G401 (cell line): ENCODE measurements at regions not wholly inside any gene's neighbourhood (a gene's known extent, or its start where the extent isn't known, plus 50 kb on each side); places are given as distances from the start of the nearest gene placed in this dataset.
"Not testable (repeated sequence)": the region's sequence is repeated elsewhere in the genome, so short reads cannot be mapped to it uniquely, and the experiment has no call there.

Source experiments
- DNase-seq: peaks from one replicate; pipeline ENCODE4 v3.0.0-alpha.2; 2015; ENCODE audit warnings: low spot score
- in situ Hi-C: cut with HindIII; loops from 2 replicates; pipeline ENCODE4 v1.10.0; 2016; ENCODE audit warnings: low sequenced_read_pairs, mixed read lengths

- DNase-seq = no peak
- in situ Hi-C loops = no loop called here
These were observed 367.6 kb downstream of the TENT5A start for GRCh38 chr6:81384921-81385320.

- in situ Hi-C loops = no loop called here
- DNase-seq = no peak
These were observed 369.0 kb downstream of the TENT5A start for GRCh38 chr6:81383472-81383871.

GRCh38 chr6:81382852-81383251 lies 369.6 kb downstream of the TENT5A start:
- DNase-seq = no peak
- in situ Hi-C loops = no loop called here

- in situ Hi-C loops = no loop called here
- DNase-seq = no peak
These were observed 371.0 kb downstream of the TENT5A start for GRCh38 chr6:81381382-81381916.

GRCh38 chr6:81380718-81381338 lies 371.7 kb downstream of the TENT5A start:
- no peak for DNase-seq
- in situ Hi-C loops = no loop called here

GRCh38 chr6:81376745-81377144 lies 375.7 kb downstream of the TENT5A start:
- no peak for DNase-seq
- in situ Hi-C loops = no loop called here

GRCh38 chr6:81373414-81373813 lies 379.1 kb downstream of the TENT5A start:
- in situ Hi-C loops = no loop called here
- no peak for DNase-seq

GRCh38 chr6:81371930-81372329 lies 380.6 kb downstream of the TENT5A start:
- in situ Hi-C loops = no loop called here
- no peak for DNase-seq

GRCh38 chr6:81366972-81367371 lies 385.5 kb downstream of the TENT5A start:
- DNase-seq = no peak
- in situ Hi-C loops = no loop called here

GRCh38 chr6:81362246-81362645 lies 390.2 kb downstream of the TENT5A start:
- no peak for DNase-seq
- in situ Hi-C loops = no loop called here

- in situ Hi-C loops = no loop called here
- no peak for DNase-seq
These were observed 399.2 kb downstream of the TENT5A start for GRCh38 chr6:81353262-81353661.

- DNase-seq, in situ Hi-C loops: not testable (repeated sequence)
These were observed 408.5 kb downstream of the TENT5A start for GRCh38 chr6:81344026-81344425.

- in situ Hi-C loops = no loop called here
These were observed 411.5 kb downstream of the TENT5A start for GRCh38 chr6:81340946-81341345.

GRCh38 chr6:81331526-81331925 lies 421.0 kb downstream of the TENT5A start:
- no peak for DNase-seq
- in situ Hi-C loops = no loop called here

More at GRCh38 chr6:81340946-81341345, 411.5 kb downstream of the TENT5A start:
- DNase-seq = no peak

- DNase-seq = no peak
- in situ Hi-C loops = no loop called here
These were observed 423.8 kb downstream of the TENT5A start for GRCh38 chr6:81328700-81329099.

- no peak for DNase-seq
- in situ Hi-C loops = no loop called here
These were observed 425.5 kb downstream of the TENT5A start for GRCh38 chr6:81326881-81327561.

- in situ Hi-C loops = no loop called here
- no peak for DNase-seq
These were observed 442.7 kb downstream of the TENT5A start for GRCh38 chr6:81309811-81310210.

- no peak for DNase-seq
- in situ Hi-C loops = no loop called here
These were observed 443.8 kb downstream of the TENT5A start for GRCh38 chr6:81308577-81309279.

- in situ Hi-C loops = no loop called here
- DNase-seq = no peak
These were observed 444.7 kb downstream of the TENT5A start for GRCh38 chr6:81307651-81308214.

GRCh38 chr6:81304466-81304865 lies 448.0 kb downstream of the TENT5A start:
- in situ Hi-C loops = no loop called here
- DNase-seq = no peak
